HG03196 (cell line): ENCODE measurements at regions not wholly inside any gene's neighbourhood (a gene's known extent, or its start where the extent isn't known, plus 50 kb on each side); places are given as distances from the start of the nearest gene placed in this dataset.

Source experiments
- ATAC-seq: cut with Tn5 transposase; IDR thresholded peaks from one replicate; pipeline ENCODE4 v1.9.1; 2021; ENCODE audit not compliant: unreplicated experiment

GRCh38 chrX:40485973-40486372 is 94.8 kb upstream of the ATP6AP2 start:
- ATAC-seq = no peak

DNA sequence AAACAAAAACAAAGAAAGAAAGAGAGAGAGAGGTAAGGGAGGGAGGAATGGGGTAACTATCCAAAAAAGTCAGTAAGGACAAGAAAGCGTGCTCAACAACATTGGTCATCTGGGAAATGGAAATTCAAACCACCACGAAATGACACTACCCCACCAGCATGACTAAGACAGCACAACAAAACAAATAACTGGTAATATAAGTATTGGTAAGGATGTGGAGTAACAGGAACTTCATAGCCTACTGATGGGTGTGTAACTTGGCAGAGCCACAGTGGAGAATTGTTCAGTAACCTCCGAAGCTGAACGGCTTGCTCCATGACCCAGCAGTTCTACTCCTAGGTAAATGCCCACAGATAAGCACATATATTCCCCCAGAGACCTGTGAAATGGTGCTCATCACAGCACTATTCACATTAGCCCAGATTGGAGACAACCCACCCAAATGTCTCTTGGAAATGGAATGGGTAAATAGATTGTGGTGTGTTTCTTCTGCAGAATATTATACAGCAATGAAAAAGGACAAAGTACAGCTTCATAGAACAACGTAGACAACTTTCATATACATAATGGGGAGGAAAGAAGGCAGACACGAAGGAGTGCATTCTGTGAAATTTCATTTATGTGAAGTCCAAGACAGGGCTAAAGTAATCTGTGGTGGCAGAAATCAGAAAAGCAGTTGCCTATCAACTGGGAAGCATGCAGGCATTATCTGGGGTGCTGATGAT is 95.5 kb upstream of the ATP6AP2 start:
- ATAC-seq = no peak

DNA sequence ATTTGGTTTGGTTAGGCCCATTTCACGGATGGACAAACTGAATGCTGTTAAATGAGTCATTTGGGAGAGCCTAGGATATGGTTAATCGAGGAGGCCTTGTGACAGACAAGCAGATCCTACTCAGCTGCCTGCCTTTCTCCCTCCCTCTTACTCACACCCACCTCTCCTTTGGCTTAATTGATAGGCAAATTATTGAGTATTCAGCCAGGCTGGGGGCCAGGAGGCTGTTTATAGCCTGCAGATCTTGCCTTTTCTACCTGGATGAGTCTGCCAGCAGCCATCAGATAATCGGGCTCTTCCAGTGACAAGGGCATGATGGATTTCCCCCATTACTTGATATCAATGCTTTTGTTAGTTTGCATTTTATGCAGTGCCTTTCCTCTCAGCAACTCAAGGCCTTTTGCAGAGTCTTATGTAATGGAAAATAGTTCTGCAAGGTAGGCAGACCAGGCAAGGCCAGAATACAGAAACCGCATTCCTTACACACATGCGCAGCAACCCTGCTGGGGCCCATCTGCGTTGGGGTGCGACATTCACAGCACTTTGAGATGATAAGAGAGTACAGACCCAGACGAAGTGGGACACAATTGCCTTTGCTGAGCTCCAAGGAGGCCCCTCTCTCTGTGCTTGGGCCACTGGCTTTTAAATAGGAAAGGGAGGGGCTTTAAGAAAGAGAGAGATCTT is 96.2 kb upstream of the ATP6AP2 start:
- ATAC-seq = no peak

DNA sequence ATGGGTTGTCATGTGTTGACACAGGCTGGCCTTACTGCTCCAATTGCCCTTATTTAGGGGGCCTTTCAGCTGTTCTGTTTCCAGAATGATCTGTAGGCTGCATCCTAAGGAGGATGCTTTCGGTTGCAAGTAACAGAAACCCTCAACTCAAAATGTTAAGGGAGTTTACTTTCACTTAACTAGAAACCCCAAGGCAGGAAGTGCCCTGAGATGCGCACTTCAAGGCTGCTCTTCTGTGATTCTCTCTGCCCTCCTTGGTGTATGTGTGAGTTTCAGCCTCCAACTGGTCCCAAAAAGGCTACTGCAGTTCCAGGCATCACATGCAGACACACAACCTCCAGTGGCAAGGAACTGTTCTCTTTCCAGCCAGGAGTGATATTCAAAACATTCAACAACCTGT is 97.3 kb upstream of the ATP6AP2 start:
- no peak for ATAC-seq

- ATAC-seq = no peak
These were observed 100.9 kb upstream of the ATP6AP2 start for GRCh38 chrX:40479777-40480318.

- no peak for ATAC-seq
These were observed 102.2 kb upstream of the ATP6AP2 start for GRCh38 chrX:40478474-40479065.

- no peak for ATAC-seq
These were observed 103.8 kb upstream of the ATP6AP2 start for GRCh38 chrX:40476958-40477357.

DNA sequence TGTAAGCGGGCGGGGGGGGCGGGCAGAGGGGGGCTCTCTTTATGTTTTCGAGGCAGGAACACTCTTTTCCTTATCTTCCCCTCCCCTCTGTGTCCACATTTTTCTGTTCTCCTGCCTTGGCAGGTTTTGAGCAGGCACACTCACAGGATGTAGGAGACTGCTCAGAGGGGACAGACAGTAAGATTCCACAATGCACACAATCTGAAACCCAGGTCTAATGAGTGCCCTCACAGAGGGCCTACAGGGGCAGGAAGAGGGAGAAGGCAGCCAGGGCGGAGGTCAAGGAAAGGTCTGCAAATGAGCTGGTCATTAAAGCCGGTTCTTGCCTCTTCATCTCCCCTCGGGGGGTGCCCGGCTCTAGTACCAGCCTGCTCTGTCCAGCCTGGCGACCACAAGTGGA is 106.1 kb upstream of the ATP6AP2 start:
- ATAC-seq = no peak

DNA sequence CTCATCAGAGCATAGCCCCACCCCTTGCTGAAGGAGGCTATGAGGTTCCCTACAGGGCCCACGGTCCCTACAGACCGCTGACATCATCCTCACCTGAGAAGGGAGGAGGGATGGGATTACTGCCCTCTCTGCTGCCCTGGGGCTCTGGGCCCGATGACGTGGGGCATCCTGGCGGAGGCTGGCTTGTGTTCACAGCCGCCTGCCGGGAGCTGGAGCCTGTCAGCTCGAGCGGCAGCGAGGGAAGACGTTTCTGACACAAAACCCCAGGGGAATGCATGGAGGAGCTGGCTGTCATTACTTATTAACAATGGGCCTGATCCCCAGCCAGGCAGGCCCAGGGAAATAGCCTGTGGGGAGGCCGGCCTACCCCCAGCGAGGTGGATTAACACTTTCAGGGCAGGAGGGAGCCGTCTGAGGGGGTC is 106.6 kb upstream of the ATP6AP2 start:
- no peak for ATAC-seq

DNA sequence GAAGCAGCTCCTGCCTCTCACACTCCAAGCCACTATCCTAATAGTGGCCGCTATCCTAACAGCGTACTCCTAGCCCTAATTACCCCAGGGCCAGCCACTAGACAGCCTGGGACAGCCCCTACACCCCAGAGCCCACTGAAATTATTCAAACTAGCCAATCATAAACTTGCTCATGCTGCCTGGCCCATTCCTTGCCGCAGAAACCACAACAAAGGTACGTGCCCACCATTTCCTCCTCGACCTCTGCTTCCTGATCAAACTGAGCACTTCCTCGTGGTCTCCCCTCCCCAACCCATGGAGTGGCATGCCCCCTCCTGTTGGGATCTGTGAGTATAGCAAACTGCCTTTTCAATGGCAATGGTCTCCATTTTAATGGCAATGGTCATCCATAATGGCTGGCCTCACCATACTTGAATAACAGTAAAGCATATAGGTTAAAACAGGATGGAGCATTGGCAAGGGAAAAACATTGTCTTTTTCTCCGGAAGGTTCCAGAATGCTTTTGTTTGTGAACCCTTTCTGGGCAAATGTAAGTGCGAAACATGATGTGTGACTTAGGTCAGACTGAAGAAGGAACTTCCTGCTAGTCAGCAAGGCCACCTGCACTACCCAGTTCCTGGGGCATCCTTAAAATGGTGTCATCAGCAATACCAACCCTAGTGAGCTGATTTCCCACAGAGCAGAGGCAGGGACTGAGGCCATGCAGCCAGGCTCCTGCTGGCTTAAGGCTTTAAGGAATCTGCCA is 107.1 kb upstream of the ATP6AP2 start:
- ATAC-seq = no peak

DNA sequence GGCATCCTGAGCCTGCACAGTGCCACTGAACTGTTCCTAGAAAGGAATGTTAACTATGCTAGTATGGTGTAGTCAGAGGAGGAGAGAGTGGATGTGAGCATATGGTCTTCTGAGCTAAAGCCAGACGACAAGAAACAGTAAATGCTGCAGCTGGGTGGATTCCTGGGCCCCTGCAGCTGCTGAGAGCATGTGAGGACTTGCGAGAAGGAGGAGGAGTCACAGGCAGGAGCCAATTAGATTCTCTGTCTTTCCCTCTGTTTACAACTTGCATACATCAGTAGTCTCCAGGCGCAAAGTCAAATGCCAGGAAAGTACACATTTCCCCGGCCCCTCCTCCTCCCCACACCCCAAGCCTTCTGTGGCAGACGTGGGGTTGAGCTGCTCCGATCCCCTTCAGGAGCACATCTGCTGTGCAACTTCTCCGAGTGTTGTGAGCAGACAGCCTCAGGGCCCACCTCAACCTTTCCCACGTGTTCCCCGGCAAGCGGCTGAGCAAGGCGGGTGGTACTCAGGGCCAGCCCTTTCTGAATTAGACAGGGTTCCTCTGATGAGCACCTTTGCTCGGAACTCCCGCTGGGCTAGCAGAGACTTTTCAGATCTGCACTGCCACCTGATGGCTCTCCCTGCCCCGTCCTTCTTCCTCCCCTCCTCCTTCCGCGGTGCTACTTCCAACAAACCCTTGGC is 108.7 kb upstream of the ATP6AP2 start:
- no peak for ATAC-seq

DNA sequence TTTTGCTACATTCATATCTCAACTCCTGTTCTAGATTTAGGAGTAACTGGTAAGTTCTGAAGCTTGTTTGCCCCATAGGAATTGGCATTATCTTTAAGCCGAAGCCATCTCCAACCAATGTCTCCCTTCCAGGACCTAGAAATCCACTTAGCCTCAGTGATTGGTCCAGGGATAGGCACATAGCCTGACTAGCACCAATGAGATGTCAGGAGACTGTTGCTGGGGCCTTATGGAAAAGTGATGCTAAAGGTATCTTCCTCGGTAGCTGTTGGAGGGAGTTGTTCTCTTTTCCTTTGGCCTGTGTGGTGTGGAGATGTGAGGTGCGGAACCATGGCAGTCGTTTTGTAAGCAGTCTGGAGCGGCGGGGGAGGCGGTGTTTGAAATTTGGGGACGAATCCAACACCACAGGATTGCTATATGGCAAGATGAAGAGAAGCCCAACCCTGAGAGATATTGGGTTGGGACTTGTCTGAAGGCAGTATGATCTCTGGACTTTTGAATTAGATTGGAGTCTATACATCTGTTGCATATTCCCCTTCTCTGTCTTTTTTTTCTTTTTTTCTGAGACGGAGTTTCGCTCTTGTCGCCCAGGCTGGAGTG is 109.8 kb upstream of the ATP6AP2 start:
- ATAC-seq = no peak

- no peak for ATAC-seq
These were observed 111.5 kb upstream of the ATP6AP2 start for GRCh38 chrX:40469316-40469715.

DNA sequence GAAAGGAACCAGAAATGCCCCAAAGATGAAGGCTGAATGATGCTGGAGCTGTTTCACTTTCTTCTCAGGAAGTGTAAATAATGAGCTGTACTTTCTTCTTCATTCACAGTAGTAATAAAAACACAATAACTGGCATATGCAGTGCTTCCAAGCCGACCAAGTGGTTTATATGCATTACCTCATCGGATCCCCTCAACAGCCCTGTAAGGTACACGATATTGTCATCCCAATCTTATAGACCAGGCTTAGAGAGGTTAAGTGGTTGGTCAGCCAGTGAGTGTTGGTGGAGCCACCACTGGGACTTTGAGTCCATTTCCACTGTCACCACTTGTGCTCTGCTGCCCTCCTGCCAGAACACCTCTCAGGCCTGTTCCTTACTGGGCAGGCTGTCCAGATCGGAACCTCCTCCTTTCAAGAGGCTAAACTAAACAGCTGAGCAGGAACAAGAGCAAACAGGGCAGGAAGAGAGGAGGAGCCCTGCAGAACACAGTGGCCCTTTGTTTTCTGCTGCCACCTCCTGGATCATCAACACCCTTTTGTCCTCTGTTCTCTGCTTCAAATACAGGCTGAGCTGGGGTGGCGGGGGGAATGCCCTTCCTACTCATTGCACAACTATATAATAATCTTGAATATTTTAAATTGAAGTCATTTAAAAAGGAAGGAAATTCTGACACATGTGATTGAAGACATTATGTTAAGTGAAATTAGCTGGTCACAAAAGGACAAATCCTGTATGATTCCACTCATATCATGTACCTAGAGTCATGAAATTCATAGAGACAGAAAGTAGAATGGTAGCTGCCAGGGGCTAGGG is 112.5 kb upstream of the ATP6AP2 start:
- no peak for ATAC-seq

- no peak for ATAC-seq
These were observed 113.3 kb upstream of the ATP6AP2 start for GRCh38 chrX:40467454-40467853.

DNA sequence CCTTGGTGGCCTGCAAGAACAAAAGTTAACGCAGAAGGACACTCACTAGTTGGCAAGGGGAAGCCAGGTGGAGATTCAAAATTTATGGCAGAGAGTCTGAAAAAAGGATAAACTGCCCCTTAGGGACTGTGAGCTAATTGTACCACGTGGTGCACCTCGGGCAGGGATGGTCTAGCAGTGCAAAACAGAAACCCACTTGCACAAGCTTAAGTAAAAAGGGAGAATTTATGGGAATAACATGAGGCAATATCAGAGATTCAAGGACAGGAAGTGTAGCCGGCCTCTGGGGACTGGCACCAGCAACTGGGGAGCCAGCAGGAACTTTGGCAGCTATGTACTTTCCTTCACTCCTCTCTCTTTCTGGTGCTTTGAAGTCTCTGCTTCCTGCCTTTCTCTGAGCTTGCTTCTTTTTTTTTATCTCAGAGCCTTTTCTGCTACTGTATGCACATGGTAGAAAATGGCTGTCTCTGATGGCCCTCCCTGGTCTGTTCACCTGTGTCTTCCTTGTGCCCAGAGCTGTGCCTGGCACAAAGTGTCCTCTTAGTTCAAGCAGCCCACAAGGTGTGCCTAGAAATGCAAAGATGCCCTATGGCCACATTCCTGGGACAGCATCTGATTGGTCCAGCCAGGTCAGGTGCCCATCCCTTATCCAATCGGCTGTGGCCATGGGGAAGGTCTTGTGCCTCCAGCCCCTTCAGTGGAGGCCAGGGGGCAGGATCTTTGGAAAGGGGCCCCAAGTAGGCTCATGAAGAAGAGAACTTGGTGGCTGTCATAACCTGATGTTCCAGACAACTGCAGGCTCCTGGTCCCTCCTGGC is 114.8 kb upstream of the ATP6AP2 start:
- ATAC-seq = no peak

GRCh38 chrX:40462795-40463194 is 118.0 kb upstream of the ATP6AP2 start:
- no peak for ATAC-seq

GRCh38 chrX:40460926-40461325 is 119.8 kb upstream of the ATP6AP2 start:
- no peak for ATAC-seq
